ENCODE measurements at regions not wholly inside any gene's neighbourhood (a gene's known extent, or its start where the extent isn't known, plus 50 kb on each side); places are given as distances from the start of the nearest gene placed in this dataset.

- TF ChIP-seq TBP (IDR thresholded peaks at IDR 0.05; ENCODE audit: low read depth, low read length), result no peak
- no peak for TF ChIP-seq POLR2A (IDR thresholded peaks at IDR 0.05; ENCODE audit: control extremely low read depth in 1 of 2, low read depth in 2 of 2, low read length in 2 of 2)
- TF ChIP-seq CTCF (IDR thresholded peaks at IDR 0.05; ENCODE audit: control extremely low read depth in 1 of 3, insufficient read depth in 1 of 3, low read depth in 1 of 3, low read length in 3 of 3), result no peak
Observed at GRCh38 chr1:60350531-60350930, 277.0 kb upstream of the C1orf87 start.
